Hepatocyte (in vitro differentiated cells): ENCODE measurements at regions not wholly inside any gene's neighbourhood (a gene's known extent, or its start where the extent isn't known, plus 50 kb on each side); places are given as distances from the start of the nearest gene placed in this dataset.
"Not testable (repeated sequence)": the region's sequence is repeated elsewhere in the genome, so short reads cannot be mapped to it uniquely, and the experiment has no call there.

ENCODE experiments used
- DNase-seq: peaks from one replicate; pipeline ENCODE4 v3.0.0-alpha.2; 2016; ENCODE audit warnings: low spot score
- H2AFZ ChIP-seq: fragments of 200-600 bp; sonication (generic); 2 replicates; pipeline ENCODE4 v1.6.0; 2016; ENCODE audit warnings: antibody characterized with exemption, mild to moderate bottlenecking
- H3K27ac ChIP-seq: fragments of 200-600 bp; sonication (generic); 2 replicates; pipeline ENCODE4 v1.5.1; 2016; ENCODE audit warnings: mild to moderate bottlenecking
- H3K27me3 ChIP-seq: fragments of 200-600 bp; sonication (generic); 2 replicates; pipeline ENCODE4 v1.6.1; 2016
- H3K36me3 ChIP-seq: fragments of 200-600 bp; sonication (generic); replicated peaks from 2 replicates; pipeline ENCODE4 v1.5.1; 2016; ENCODE audit warnings: low read depth; ENCODE audit not compliant: insufficient read depth
- H3K4me1 ChIP-seq: fragments of 200-600 bp; sonication (generic); 2 replicates; pipeline ENCODE4 v1.5.1; 2016; ENCODE audit warnings: mild to moderate bottlenecking, moderate library complexity; ENCODE audit not compliant: insufficient read depth
- H3K4me2 ChIP-seq: fragments of 200-600 bp; sonication (generic); 2 replicates; pipeline ENCODE4 v1.6.0; 2016
- H3K4me3 ChIP-seq: fragments of 200-600 bp; sonication (generic); 2 replicates; pipeline ENCODE4 v1.5.1; 2016; ENCODE audit warnings: mild to moderate bottlenecking
- H3K79me2 ChIP-seq: fragments of 200-600 bp; sonication (generic); 2 replicates; pipeline ENCODE4 v1.6.0; 2017; ENCODE audit warnings: mild to moderate bottlenecking
- H3K9me2 ChIP-seq: fragments of 200-600 bp; sonication (generic); replicated peaks from 2 replicates; pipeline ENCODE4 v1.6.0; 2017; ENCODE audit warnings: mild to moderate bottlenecking; ENCODE audit not compliant: insufficient read depth
- H3K9me3 ChIP-seq: fragments of 200-600 bp; sonication (generic); 2 replicates; pipeline ENCODE4 v1.5.1; 2016; ENCODE audit warnings: low read depth, mild to moderate bottlenecking
- H4K20me1 ChIP-seq: fragments of 200-600 bp; sonication (generic); 2 replicates; pipeline ENCODE4 v1.6.0; 2016; ENCODE audit warnings: mild to moderate bottlenecking; ENCODE audit not compliant: insufficient read depth, poor library complexity, severe bottlenecking
- CTCF ChIP-seq: fragments of 200-600 bp; sonication (generic); IDR thresholded peaks from 2 replicates; pipeline ENCODE4 v1.5.1; 2016; ENCODE audit warnings: antibody characterized with exemption, mild to moderate bottlenecking; ENCODE audit not compliant: poor library complexity
- whole genome bisulfite sequencing: methylation state at CpG from one replicate; pipeline ENCODE4 v1.1.6; 2016; ENCODE audit warnings: low lambda C conversion rate; ENCODE audit errors: missing lambda C conversion rate; 5-methylcytosine and 5-hydroxymethylcytosine counted together

- not testable (repeated sequence) for H4K20me1 ChIP-seq, H3K36me3 ChIP-seq, DNase-seq, H3K4me1 ChIP-seq, H3K27me3 ChIP-seq, H3K4me3 ChIP-seq, H3K9me3 ChIP-seq, H3K27ac ChIP-seq, H3K9me2 ChIP-seq
- Histone ChIP-seq H2AFZ (peak overlapping the region; percentile 1), H3K79me2 (peaks cover 21% of the 10 kb centered on the region), H3K4me2 (peak overlapping the region; percentile 74)
- TF ChIP-seq CTCF = peak; percentile 58
- WGBS = 29% methylated on average over 6 of the region's 6 CpGs
These were observed 63.2 kb upstream of the GARIN1A start for GRCh38 chr7:128608678-128609421.

GRCh38 chr7:128613366-128613765, 58.7 kb upstream of the GARIN1A start:
- not testable (repeated sequence) for H3K36me3 ChIP-seq, H3K27ac ChIP-seq, H3K9me3 ChIP-seq, H4K20me1 ChIP-seq, H2AFZ ChIP-seq, H3K4me3 ChIP-seq, H3K4me1 ChIP-seq, H3K4me2 ChIP-seq, H3K27me3 ChIP-seq, H3K9me2 ChIP-seq, DNase-seq
- 93% methylated on average over 3 of the region's 3 CpGs for WGBS
- H3K79me2 ChIP-seq = peaks cover 15% of the 10 kb centered on the region

GRCh38 chr7:128614812-128615211, 57.3 kb upstream of the GARIN1A start:
- H3K27ac ChIP-seq, H3K36me3 ChIP-seq: not testable (repeated sequence)

GRCh38 chr7:128616799-128617198, 55.3 kb upstream of the GARIN1A start:
- H3K27ac ChIP-seq, H3K9me2 ChIP-seq, DNase-seq, H3K4me3 ChIP-seq, H2AFZ ChIP-seq, H3K79me2 ChIP-seq, H3K9me3 ChIP-seq, H3K4me1 ChIP-seq, H3K4me2 ChIP-seq, H4K20me1 ChIP-seq, H3K27me3 ChIP-seq, H3K36me3 ChIP-seq: not testable (repeated sequence)
- WGBS = 100% methylated on average over 4 of the region's 4 CpGs

More at GRCh38 chr7:128614812-128615211, 57.3 kb upstream of the GARIN1A start:
- not testable (repeated sequence) for H3K4me1 ChIP-seq, H3K4me3 ChIP-seq, H3K9me2 ChIP-seq, H3K9me3 ChIP-seq, H4K20me1 ChIP-seq, H3K27me3 ChIP-seq, DNase-seq, H2AFZ ChIP-seq, H3K4me2 ChIP-seq
- WGBS = 94% methylated on average over 2 of the region's 2 CpGs
- peaks cover 14% of the 10 kb centered on the region for H3K79me2 ChIP-seq
